GM12891 (cell line): ENCODE measurements at regions not wholly inside any gene's neighbourhood (a gene's known extent, or its start where the extent isn't known, plus 50 kb on each side); places are given as distances from the start of the nearest gene placed in this dataset.

Experiments used
- DNase-seq: peaks from one replicate; pipeline ENCODE4 v3.0.0; 2011; ENCODE audit warnings: low spot score; ENCODE audit not compliant: insufficient read length
- FAIRE-seq: peaks from 2 replicates; lab custom pipeline; 2011; peaks lifted over from hg19 to GRCh38; lab: Jason Lieb, UNC
- PAX5 ChIP-seq: IDR thresholded peaks from 2 replicates; pipeline ENCODE4 v1.6.1; 2011; ENCODE audit warnings: low read length, moderate library complexity, mild to moderate bottlenecking; ENCODE audit not compliant: insufficient read depth, severe bottlenecking
- POLR2A ChIP-seq: IDR thresholded peaks from 2 replicates; pipeline ENCODE4 v1.6.1; 2011; ENCODE audit warnings: low read depth, low read length, control low read depth
- POLR2AphosphoS5 ChIP-seq: IDR thresholded peaks from 2 replicates; pipeline ENCODE4 v1.6.1; 2011; ENCODE audit warnings: low read depth, low read length, control low read depth
- POU2F2 ChIP-seq: IDR thresholded peaks from 2 replicates; pipeline ENCODE4 v1.6.1; 2011; ENCODE audit warnings: low read depth, mild to moderate bottlenecking, control low read depth, low read length, moderate library complexity
- SPI1 ChIP-seq: IDR thresholded peaks from 2 replicates; pipeline ENCODE4 v1.6.1; 2011; ENCODE audit warnings: low read depth, low read length, control low read depth
- TAF1 ChIP-seq: IDR thresholded peaks from 2 replicates; pipeline ENCODE4 v1.6.1; 2011; ENCODE audit warnings: low read depth, low read length, control low read depth

DNA sequence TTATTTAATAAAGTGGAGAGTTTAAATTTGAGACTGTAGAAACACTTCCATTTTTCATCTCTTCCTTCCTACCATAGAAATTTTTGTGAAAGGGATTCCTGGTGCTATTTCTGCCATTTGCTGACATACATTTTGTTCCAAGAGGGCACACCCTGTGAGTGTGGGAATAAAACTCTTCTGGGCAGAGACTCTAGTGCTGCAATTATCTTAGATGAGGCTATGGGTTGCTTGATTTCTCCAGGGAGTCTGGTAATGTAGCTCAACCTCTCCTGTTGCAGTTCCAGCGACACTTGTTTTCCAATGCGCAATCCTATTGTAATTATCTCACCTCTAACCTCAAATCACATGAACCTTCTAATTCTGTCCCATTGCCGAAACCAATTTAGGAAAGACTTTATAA lies 60.1 kb upstream of the ZSWIM2 start:
- DNase-seq, result no peak
- FAIRE-seq, result no peak
- TF ChIP-seq TAF1, result no peak
- TF ChIP-seq POLR2A, result no peak
- no peak for TF ChIP-seq POU2F2
- no peak for TF ChIP-seq PAX5
- TF ChIP-seq POLR2AphosphoS5, result no peak
- TF ChIP-seq SPI1, result no peak

GRCh38 chr2:186907897-186908296 lies 58.9 kb upstream of the ZSWIM2 start:
- FAIRE-seq, result peak; percentile 31
- no peak for DNase-seq
- TF ChIP-seq PAX5, result no peak
- TF ChIP-seq TAF1, result no peak
- no peak for TF ChIP-seq SPI1
- TF ChIP-seq POLR2A, result no peak
- TF ChIP-seq POLR2AphosphoS5, result no peak
- TF ChIP-seq POU2F2, result no peak

DNA sequence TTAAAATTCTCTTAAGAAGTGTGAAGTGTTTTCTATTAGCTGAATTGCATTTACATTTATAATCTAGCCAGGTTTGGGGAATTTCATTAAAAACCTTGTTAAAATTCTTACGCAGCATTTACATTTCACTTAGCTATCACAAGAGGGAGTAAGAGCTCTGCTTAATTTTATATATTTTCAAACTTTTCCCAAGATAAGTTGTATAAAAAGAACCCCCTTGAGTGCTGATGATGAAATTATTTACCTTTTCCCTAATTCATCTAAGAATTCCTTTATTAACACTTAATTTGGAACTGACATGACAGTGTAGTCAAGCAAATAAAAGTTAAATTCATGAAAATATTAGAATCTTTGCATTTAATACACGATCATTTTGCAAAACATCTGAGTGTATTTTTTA lies 54.2 kb upstream of the ZSWIM2 start:
- DNase-seq (no peak), FAIRE-seq (no peak)
- TF ChIP-seq POLR2AphosphoS5, result no peak
